RCC 7860 (cell line): ENCODE measurements at regions not wholly inside any gene's neighbourhood (a gene's known extent, or its start where the extent isn't known, plus 50 kb on each side); places are given as distances from the start of the nearest gene placed in this dataset.

Source experiments
- DNase-seq: peaks from one replicate; pipeline ENCODE4 v3.0.0-alpha.2; 2015; ENCODE audit warnings: low spot score
- FAIRE-seq: peaks from 2 replicates; lab custom pipeline; 2012; peaks lifted over from hg19 to GRCh38; lab: Jason Lieb, UNC

DNA sequence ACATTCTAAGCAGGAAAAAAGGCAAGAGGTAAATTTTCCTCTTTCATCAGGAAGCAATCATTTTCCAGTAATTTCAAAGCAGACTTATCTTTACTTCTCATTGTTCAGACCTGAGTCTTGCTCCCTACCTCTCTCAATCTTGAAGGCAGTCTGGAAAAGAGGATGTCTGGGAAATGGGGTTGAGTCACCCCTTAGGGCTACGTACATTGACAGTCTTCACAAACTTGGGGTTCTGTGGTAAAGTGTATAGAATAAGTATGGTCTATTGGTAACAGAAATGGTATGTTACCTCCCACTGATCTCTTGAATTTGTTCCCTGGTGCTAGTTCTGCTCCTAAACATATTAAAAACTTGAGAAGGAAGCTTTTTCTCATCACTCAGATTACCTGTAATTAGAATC is 361.3 kb downstream of the SS18 start:
- FAIRE-seq (no peak), DNase-seq (no peak)

DNA sequence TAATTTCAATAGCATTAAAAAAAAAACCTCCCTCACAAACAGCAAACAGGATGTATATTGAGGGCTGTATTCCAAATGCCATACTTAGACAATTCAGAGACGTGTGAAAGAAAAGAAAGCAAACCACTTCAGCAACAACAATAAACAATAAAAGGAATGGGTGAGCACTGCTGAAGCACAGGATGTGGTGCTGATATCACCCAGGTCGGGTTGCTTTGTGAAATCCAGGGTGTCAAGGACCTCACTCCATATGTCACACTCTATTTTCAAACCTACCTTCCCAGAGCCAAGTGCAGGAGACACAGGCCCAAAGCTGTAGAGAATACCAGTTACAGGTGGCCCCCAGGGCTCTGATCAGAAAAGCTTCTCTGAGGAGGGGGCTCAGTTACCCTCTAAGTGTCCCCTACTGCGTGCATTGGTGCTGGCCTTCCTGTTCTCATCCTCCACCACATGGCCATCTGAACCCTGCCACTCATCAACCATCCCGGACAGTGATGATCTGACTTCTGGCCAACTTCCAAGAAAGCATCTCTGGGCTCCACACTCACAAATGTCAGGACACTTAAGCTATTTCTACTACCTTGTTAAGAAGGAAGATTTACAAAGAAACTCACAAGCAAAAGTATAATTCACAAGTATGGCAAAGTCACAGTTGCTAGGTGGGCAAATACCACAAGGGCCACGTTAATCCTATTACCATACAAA is 363.0 kb downstream of the SS18 start:
- DNase-seq (no peak), FAIRE-seq (no peak)

DNA sequence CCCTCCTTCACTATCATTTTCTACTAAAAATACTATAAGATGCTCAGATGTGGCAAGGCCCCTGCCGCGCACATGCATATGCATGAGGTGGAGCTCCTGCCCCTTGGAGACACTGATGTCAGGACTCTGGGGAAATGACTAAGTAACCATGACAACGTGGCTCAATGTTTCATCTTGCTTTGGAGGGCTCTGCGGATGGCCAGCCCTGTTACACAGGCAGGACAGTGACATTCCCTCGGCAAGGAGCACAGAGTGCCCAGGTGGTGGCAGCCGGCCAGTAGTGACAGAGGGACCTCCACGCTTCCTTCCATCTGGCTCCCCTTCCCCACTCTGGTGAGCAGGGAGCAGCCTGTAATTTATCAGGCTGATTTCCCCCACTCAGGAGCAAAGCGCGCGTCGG is 364.1 kb downstream of the SS18 start:
- FAIRE-seq (no peak), DNase-seq (no peak)

DNA sequence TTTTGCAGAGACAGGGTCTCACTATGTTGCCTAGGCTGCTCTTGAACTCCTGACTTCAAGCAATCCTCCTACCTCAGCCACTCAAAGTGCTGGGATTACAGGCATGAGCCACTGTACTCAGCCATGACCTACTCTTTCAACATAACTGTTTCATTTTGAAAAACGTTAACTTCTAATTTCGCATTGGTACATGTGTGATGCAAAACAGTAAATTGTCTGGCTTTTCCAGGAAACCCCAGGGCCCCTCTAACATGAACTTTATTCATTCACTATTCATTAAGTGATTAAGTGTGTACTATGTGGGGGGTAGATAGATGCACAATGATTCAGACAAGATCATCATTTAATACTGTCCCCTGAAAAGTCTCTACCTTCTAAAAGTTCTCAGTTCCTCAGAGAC is 364.9 kb downstream of the SS18 start:
- no peak for FAIRE-seq
- no peak for DNase-seq

DNA sequence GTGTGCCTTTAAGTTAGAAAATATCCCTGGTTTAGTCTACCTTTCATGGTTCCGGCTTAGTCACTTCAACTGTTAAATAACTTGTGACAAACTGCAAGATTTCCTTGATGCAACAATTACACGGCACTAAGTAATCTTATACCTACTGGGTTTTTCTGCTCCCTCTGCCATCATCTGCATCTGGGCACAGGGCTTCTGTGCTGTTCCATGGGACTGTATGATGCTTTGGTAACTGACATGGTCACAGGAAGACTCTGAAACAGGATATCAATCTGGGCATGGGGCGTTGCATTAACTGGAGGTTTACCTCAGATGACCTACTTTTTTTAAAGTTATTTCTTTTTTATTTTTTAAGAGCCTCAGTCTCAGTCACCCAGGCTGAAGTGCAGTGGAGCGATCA is 365.4 kb downstream of the SS18 start:
- no peak for FAIRE-seq
- DNase-seq: no peak

DNA sequence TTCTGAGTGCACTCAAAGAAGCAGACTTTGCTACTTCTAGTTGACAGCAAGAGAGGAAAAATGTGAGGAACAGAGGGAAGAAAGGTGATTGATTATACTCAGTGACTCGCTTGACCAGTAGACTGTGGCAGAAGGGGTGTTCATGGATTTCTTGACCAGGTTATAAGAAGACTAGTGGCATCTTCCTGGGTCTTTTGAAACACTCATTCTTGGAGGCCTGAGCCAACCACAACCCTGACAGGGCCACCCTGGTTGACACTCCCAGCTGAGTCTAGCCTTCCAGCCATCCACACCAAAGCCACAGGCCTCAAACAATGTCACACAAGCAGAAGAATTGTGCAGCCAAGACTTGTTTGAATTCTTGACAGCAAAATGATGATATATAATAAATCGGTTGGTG is 366.3 kb downstream of the SS18 start:
- peak; percentile 72 for DNase-seq
- peak; percentile 84 for FAIRE-seq

DNA sequence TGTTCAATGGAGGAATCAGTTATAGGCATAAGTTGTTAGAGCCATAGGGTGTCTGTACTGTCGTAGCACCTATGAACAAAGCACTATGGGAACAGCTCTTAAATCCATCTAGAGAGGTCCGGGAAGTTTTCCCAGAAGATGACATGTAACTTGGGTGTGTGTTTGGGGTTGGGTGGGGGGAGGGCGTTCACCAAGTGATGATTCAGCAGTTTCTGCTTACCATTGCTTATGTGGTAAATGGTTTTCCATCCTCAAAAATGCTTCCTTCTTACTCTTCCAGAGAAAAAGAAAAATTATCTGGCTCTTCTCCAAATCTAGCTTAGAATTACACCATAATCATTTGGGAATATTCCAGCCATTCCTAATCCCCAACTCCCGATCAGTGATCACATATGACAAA is 361.1 kb upstream of the ZNF521 start:
- DNase-seq (no peak), FAIRE-seq (no peak)

DNA sequence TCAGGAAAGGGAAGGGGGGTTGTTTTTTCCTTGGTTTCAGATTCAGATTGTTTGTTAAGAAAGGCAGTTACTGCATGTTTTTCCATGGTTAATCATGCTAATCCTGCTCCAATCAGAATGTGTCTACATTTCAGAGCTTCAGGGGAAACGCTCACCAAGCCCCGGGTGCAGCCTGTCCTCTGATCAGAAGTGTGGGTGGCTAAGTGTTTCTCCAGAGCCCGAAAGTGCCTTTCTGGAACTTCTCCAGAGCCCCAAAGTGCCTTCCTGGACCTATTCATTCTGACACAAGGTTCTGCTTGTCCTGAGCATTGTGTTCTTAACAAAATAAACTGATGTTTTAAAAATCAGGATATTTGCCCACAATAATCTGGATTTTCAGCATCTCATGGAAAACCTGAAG is 359.0 kb upstream of the ZNF521 start:
- DNase-seq (no peak), FAIRE-seq (no peak)

DNA sequence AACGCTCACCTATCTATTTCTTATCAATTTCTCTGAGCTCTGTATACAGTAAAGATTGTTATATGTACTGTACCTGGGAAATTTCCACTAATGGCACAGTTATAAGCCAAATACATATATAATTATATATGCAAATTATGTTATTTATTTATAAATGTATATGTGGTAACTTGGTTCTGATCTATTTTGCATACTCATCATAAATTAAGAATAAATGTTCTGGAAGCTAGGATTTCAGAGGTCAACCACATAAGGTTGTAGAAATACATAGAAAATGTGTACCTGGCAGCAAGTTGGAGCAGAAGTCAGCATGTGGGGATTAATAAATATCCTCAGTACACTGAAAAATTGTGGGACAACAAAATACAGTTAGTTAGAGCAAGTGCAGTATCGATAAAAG is 353.7 kb upstream of the ZNF521 start:
- DNase-seq (no peak), FAIRE-seq (no peak)

DNA sequence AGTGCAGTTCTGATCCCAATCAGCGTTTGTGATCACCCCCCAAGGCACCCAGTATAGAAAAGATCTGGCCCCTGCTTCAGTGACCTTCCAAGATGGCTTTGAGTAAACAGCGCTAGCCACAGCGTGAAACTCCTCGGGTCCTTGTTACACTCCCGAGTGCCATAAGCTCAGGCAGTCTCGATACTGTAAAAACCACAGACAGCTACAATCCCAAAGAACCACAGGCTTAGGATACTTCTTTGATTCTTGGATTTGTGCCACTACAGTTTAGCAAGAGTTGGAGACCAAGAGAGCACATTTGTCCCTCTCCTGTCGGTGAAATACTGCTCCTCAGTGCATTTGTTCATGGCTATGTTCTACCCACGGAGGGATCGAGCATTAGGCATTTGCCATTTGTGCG is 352.5 kb upstream of the ZNF521 start:
- DNase-seq: no peak
- FAIRE-seq: no peak

DNA sequence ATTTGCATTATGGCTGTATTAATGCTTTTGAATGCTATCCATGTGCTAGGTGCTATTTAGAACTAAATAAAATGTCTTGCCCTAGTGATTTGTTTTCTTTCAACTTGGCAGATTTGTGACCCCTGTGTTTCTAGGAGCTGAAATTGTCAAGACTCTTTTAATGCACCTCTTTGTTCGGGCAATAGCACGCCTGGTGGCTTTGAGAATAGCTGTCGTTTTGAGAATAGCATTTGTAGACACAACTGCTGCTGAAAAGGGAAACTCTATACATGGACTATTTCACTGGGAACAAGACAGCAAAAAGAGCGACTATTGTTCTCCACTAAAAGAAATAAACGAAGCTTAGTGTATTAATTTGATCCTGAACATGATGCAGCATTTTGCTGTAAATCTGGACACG is 352.1 kb upstream of the ZNF521 start:
- FAIRE-seq (no peak), DNase-seq (no peak)

DNA sequence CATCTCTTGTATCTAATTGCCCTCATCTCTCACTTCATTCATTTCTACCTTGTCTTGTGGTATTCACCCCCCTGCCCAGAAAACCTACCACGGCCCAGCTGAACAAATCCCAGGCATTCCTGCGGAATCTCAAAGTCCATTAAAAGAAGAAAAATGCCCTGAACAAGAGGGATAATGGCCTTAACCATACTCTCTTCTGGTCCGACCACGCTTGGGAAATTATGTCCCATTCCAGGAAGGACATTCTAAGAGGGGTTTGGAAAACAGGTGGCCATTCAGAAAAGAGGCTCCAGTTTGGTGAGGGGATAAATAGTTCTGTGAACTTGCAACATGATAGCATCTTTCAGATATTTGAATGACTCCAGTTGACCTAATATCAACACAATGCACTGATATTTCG is 349.9 kb upstream of the ZNF521 start:
- no peak for FAIRE-seq
- no peak for DNase-seq

DNA sequence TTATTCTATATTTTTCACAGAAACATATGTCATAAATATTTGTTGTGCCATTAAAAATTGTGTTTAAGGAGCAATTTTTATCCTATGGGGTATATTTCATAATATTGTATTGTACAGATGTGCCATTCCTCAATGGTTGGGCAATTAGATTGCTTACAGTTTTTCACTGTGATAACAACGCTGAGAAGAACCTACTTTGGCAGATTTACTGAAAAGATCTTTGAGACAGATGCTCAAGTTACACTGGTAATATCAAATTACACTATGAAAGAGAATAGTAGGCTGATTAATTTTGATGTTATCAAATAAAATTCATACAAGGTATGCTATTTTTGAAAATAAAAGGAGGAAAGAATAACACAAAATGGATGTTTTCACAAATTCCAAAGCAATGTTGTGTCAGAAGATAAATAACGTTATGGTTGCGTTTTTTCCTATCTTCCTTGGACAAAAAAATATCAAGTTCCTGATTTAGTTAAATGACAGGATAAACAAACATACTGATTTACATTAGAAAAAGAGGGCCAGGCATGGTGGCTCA is 335.1 kb upstream of the ZNF521 start:
- FAIRE-seq (no peak), DNase-seq (no peak)

DNA sequence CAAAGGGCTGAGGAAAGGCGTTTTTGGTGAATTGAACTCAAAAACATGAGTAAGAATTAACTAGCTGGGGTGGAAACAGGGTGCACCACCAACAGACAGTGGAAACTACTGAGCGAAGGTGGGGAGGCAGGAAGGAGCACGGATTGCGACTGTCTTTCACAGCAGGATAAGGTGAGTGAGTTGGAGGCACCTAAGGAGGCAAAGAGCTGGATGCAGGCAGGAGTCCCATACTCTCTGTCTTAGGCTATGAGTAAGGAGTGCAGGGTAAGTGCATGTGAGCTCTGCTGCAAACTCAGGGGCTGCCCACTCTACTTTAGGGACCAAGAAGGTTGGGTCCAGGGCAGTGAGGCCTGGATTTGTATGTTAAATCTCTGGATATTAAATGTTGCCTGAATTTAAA is 333.1 kb upstream of the ZNF521 start:
- FAIRE-seq (no peak), DNase-seq (no peak)

DNA sequence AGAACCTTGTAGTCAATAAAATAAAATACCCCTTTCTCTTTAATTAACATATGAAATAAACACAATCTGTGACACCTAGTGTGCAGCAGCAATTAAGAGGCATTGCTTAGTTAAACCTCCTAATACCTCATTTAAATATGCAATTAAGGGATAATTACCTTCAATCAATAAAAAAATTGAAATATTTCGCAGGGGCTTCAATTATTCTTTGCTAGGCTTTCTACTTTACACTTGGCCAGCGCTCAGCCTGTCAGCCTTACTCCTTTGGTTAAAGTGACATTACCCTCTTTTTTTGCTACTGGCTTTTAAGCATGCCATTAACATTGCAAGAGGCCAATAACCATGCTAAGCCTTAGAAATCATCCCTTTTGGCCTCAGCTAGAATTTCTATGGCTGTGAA is 327.5 kb upstream of the ZNF521 start:
- DNase-seq: no peak
- FAIRE-seq: no peak

DNA sequence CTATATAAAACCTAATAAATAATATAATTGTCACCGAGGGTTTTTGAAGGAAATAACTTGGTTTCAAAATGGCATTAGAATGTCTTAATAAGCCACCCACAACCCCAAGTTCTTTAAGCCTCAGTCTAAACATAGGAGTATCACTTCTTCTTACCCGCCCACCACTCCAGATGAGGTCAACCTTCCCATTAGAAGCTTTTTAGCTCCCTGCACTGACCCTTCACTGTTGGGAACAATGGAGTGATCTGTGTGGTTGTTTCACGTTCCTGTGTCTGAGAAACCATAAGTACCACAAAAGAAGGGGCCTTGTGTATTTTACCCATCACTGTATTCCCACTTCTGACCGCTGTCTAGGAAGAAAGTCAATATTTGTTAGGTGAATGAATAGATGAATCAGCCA is 326.3 kb upstream of the ZNF521 start:
- FAIRE-seq (no peak), DNase-seq (no peak)

DNA sequence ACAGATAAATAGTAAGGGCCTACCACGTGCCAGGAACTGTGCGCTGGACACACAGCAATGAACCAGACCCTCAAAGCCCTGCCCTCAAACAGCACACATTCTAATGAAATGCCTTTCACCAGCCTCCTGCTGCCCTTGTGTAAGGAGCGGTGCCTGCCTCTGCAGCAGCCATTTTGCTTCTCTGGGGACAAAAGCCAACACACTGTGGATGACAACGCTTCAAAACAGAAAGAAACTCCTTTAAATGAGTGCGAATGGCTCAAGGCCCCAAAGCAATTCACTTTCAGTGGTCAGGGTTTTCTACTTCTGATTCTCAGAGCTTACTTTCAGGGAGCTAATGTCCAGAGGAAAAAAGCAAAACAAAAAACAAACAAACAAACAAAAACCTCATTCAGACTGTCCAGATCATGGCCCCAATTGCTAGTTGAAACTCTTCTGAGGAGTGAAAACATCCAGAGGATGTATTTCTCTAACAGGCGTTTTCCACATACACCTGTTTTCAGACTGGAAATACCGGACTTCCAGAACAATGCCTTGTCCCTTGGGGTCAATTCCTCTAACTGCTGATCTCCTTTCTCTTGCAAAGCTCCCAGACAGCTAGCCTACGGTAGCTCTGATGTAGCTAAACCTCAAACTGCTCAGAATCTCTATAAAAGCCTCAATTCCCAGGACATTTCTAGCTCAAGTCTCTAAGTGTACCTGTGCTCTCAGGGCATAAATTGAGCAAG is 323.3 kb upstream of the ZNF521 start:
- no peak for FAIRE-seq

DNA sequence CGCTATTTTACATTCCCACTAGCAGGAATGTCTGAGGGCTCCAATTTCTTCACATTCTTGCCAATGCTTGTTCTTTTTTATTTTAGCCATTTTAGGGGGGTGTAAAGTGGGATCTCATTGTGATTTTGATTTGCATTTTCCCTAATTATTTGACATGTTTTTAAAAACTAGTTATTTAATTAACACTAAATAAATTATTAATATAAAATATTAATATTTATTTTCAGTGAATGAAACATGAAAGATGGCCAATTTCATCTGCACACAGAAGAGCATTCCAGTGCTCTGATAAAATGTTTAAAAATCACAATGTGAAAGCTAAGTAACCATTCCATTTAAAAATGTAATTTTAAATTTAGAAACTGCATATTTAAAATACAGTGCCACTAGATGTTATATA is 322.2 kb upstream of the ZNF521 start:
- no peak for DNase-seq
- FAIRE-seq: no peak

More for the DNA sequence above, 323.3 kb upstream of the ZNF521 start:
- no peak for DNase-seq

DNA sequence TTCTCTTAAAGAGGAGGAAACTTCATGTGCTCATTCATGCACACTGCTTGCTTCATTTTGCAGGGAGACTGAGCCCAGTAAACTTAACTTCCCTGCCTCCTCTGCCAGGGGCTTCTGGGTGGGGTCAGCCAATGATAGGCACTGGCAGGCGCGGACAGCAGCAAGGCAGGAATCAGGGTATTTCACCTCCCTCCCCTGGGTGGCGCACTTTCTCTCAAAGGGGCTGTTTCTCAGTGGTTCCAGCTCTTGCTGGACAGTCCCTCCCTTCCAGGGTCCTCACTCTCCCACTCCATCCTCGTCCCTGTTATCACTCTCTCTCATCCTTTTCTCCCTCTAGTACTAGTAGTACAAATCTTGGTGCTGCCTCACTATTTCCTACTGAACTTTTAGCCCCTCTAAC is 320.5 kb upstream of the ZNF521 start:
- no peak for FAIRE-seq
- no peak for DNase-seq

DNA sequence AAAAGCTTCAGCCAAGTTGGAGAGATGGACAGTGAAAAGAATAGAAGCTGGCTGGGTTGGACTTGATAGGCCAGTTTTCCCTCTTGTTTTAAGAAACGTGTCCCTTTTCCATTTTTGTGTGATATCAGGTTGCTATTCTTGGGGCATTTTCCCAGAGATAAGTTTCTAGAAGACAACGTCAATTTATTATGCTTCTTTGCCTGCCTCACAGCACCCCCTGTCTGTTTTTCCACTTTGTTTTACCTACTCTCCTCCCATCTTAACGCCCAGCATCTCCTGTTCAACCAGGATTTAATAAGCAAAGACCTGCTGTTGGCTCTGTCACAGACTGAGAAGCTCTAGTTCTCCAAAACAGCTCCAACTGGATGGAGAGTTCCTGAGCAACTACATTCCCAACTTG is 317.8 kb upstream of the ZNF521 start:
- no peak for FAIRE-seq
- DNase-seq: no peak

DNA sequence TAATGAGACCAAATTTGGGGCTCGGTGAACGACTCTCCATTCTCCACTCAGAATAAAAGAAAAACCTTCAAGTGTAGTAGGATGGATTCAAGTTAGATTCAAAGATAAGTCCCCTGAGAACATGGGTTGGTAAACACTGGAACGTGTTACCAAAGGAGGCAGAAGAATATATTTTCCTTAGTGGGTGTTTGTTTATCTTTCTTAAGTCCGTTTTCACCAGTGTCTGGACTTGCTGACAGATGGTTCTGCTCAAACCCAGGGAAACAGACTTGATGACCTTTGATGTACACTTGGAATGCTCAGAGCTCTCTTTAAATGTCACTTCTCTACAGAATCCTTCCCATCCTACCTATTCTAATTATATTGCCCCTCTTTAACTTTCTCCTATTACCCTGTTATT is 310.3 kb upstream of the ZNF521 start:
- FAIRE-seq (no peak), DNase-seq (no peak)

DNA sequence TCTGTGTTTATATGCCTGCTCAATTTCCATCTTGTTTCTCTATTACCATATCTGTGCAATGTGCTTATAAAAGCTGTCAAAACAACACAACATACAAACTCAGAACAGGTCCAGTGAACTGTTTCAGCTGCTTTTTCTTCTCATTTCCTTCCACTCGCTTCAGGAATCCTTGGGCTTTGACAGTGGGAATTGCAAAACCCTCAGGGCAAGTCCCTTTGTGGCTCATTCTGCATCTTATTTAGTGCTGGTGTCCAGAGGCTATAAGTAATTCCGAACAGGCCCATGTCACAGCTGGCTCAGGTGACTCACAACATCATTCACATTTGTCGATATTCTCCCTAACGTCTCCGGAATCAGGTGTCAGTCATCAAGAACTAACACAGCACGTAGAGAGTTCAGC is 309.9 kb upstream of the ZNF521 start:
- no peak for FAIRE-seq
- DNase-seq: no peak

DNA sequence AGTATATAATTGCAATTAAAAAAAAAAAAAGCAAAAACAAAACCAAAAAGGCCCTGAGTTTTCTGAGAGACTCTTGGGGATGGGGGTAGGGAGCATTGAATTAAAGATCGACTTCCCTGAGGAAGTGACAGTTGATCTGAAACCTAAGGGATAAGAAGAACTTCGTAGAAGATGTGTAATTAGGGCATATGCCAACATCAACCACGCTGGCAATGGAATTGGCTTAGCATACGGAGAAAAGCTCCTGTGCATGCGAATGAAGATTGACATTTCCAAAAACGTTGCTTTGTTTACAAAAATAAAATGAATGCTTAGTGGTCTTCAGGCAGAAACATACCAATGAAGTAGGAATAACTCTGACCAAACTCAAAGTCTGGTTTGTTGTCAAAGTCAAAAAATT is 307.6 kb upstream of the ZNF521 start:
- FAIRE-seq: no peak
- DNase-seq: no peak
